ENCODE measurements at regions not wholly inside any gene's neighbourhood (a gene's known extent, or its start where the extent isn't known, plus 50 kb on each side); places are given as distances from the start of the nearest gene placed in this dataset.

- DNase-seq (ENCODE audit: low read depth in 2 of 2): no peak
Observed at GRCh38 chr9:80382211-80382891, 810.6 kb downstream of the TLE4 start.

GRCh38 chr9:80380301-80380700 lies 808.5 kb downstream of the TLE4 start:
- no peak for DNase-seq (ENCODE audit: low read depth in 2 of 2)

- no peak for DNase-seq (ENCODE audit: low read depth in 2 of 2)
Observed at GRCh38 chr9:80378669-80379293, 807.0 kb downstream of the TLE4 start.

GRCh38 chr9:80376180-80376579 lies 804.4 kb downstream of the TLE4 start:
- no peak for DNase-seq (ENCODE audit: low read depth in 2 of 2)

GRCh38 chr9:80375477-80375876 lies 803.7 kb downstream of the TLE4 start:
- no peak for DNase-seq (ENCODE audit: low read depth in 2 of 2)

GRCh38 chr9:80369641-80370040 lies 797.9 kb downstream of the TLE4 start:
- peak; percentile 10 to 24 for DNase-seq (ENCODE audit: low read depth in 2 of 2)

GRCh38 chr9:80366626-80367025 lies 794.9 kb downstream of the TLE4 start:
- DNase-seq (ENCODE audit: low read depth in 2 of 2): no peak

GRCh38 chr9:80359941-80360881 lies 788.4 kb downstream of the TLE4 start:
- DNase-seq (ENCODE audit: low read depth in 2 of 2): no peak

- no peak for DNase-seq (ENCODE audit: low read depth in 2 of 2)
Observed at GRCh38 chr9:80359291-80359690, 787.5 kb downstream of the TLE4 start.

GRCh38 chr9:80352967-80353366 lies 781.2 kb downstream of the TLE4 start:
- DNase-seq (ENCODE audit: low read depth in 2 of 2): no peak

GRCh38 chr9:80351612-80352011 lies 779.8 kb downstream of the TLE4 start:
- DNase-seq (ENCODE audit: low read depth in 2 of 2): no peak

- no peak for DNase-seq (ENCODE audit: low read depth in 2 of 2)
Observed at GRCh38 chr9:80326105-80326504, 754.3 kb downstream of the TLE4 start.

GRCh38 chr9:80320916-80321315 lies 749.2 kb downstream of the TLE4 start:
- no peak for DNase-seq (ENCODE audit: low read depth in 2 of 2)

GRCh38 chr9:80320480-80320879 lies 748.7 kb downstream of the TLE4 start:
- no peak for DNase-seq (ENCODE audit: low read depth in 2 of 2)

- no peak for DNase-seq (ENCODE audit: low read depth in 2 of 2)
Observed at GRCh38 chr9:80305136-80305535, 733.4 kb downstream of the TLE4 start.

- no peak for DNase-seq (ENCODE audit: low read depth in 2 of 2)
Observed at GRCh38 chr9:80294955-80295354, 723.2 kb downstream of the TLE4 start.

- DNase-seq (ENCODE audit: low read depth in 2 of 2): no peak
Observed at GRCh38 chr9:80294318-80294717, 722.6 kb downstream of the TLE4 start.

GRCh38 chr9:80292231-80292630 lies 720.5 kb downstream of the TLE4 start:
- DNase-seq (ENCODE audit: low read depth in 2 of 2): no peak

GRCh38 chr9:80285326-80285725 lies 713.6 kb downstream of the TLE4 start:
- no peak for DNase-seq (ENCODE audit: low read depth in 2 of 2)

GRCh38 chr9:80282766-80283165 lies 711.0 kb downstream of the TLE4 start:
- no peak for DNase-seq (ENCODE audit: low read depth in 2 of 2)

- no peak for DNase-seq (ENCODE audit: low read depth in 2 of 2)
Observed at GRCh38 chr9:80259079-80259478, 687.3 kb downstream of the TLE4 start.

GRCh38 chr9:80251778-80252177 lies 680.0 kb downstream of the TLE4 start:
- no peak for DNase-seq (ENCODE audit: low read depth in 2 of 2)

- no peak for DNase-seq (ENCODE audit: low read depth in 2 of 2)
Observed at GRCh38 chr9:80242022-80242421, 670.3 kb downstream of the TLE4 start.
